ENCODE measurements at regions not wholly inside any gene's neighbourhood (a gene's known extent, or its start where the extent isn't known, plus 50 kb on each side); places are given as distances from the start of the nearest gene placed in this dataset.
A peak's percentile ranks its signal among the peaks of the same experiment; 100 is the strongest.

GRCh38 chr10:64573623-64574325 is 1052.6 kb downstream of the REEP3 start (continued):
- TF ChIP-seq ZNF609 (CRISPR knock-in tag; IDR thresholded peaks at IDR 0.05; ENCODE audit: borderline replicate concordance) (no peak; the same call in 1 of the 2 replicates), ARHGAP35 (CRISPR knock-in tag; IDR thresholded peaks at IDR 0.05; ENCODE audit: borderline replicate concordance) (no peak), RARA (CRISPR knock-in tag; IDR thresholded peaks at IDR 0.05) (0 out of 2 replicates have a peak, but pooled peaks have one; percentile 7), HNF4A (CRISPR knock-in tag; IDR thresholded peaks at IDR 0.05) (peak; percentile 72), FOXK2 (IDR thresholded peaks at IDR 0.05) (no peak), SMC3 (IDR thresholded peaks at IDR 0.05; ENCODE audit: low read length) (no peak), TBX2 (CRISPR knock-in tag; IDR thresholded peaks at IDR 0.05; ENCODE audit: borderline replicate concordance) (no peak), ZNF674 (CRISPR knock-in tag; IDR thresholded peaks at IDR 0.05; ENCODE audit: low read depth) (no peak), ISL2 (CRISPR knock-in tag; IDR thresholded peaks at IDR 0.05) (peak; percentile 67), EZH2 (conservative IDR thresholded peaks at IDR 0.05; ENCODE audit: low read depth, low read length) (no peak), ZNF362 (CRISPR knock-in tag; IDR thresholded peaks at IDR 0.05; ENCODE audit: borderline replicate concordance) (no peak), ZNF33A (CRISPR knock-in tag; IDR thresholded peaks at IDR 0.05; ENCODE audit: borderline replicate concordance) (no peak), SAP130 (CRISPR knock-in tag; IDR thresholded peaks at IDR 0.05; ENCODE audit: low read depth) (no peak), KDM5B (CRISPR knock-in tag; IDR thresholded peaks at IDR 0.05; ENCODE audit: borderline replicate concordance) (no peak), ZNF383 (CRISPR knock-in tag; IDR thresholded peaks at IDR 0.05; ENCODE audit: borderline replicate concordance) (no peak), IRF9 (CRISPR knock-in tag; IDR thresholded peaks at IDR 0.05; ENCODE audit: borderline replicate concordance) (no peak), SMARCC2 (IDR thresholded peaks at IDR 0.05) (no peak), IRF1 (CRISPR knock-in tag; IDR thresholded peaks at IDR 0.05; ENCODE audit: low read depth) (no peak), PLRG1 (conservative IDR thresholded peaks at IDR 0.05) (no peak), EP300 (IDR thresholded peaks at IDR 0.05; ENCODE audit: low read depth in 2 of 2, low read length in 2 of 2) (peak in 1 of 2 experiments; percentile 27; a peak in 1 of 4 replicates), EP300 (CRISPR knock-in tag; IDR thresholded peaks at IDR 0.05; ENCODE audit: borderline replicate concordance) (no peak), EED (CRISPR knock-in tag; IDR thresholded peaks at IDR 0.05) (no peak), ZNF550 (CRISPR knock-in tag; IDR thresholded peaks at IDR 0.05; ENCODE audit: borderline replicate concordance) (no peak), GATA4 (IDR thresholded peaks at IDR 0.05; ENCODE audit: borderline replicate concordance, low read depth) (peak; percentile 47; the same call in 1 of the 2 replicates)

All from HepG2 (cell line).